WERI-Rb-1 (cell line): ENCODE measurements at regions not wholly inside any gene's neighbourhood (a gene's known extent, or its start where the extent isn't known, plus 50 kb on each side); places are given as distances from the start of the nearest gene placed in this dataset.

ENCODE experiments used
- DNase-seq: peaks from one replicate; pipeline ENCODE4 v3.0.0-alpha.2; 2020
- H3K27ac ChIP-seq: fragments of 250-450 bp; sonication (Bioruptor Pico); 2 replicates; pipeline ENCODE4 v1.5.1; 2020; ENCODE audit warnings: mild to moderate bottlenecking, moderate library complexity
- H3K27me3 ChIP-seq: fragments of 250-450 bp; sonication (Bioruptor Pico); 2 replicates; pipeline ENCODE4 v1.5.1; 2021; ENCODE audit warnings: mild to moderate bottlenecking, low read depth, moderate library complexity; ENCODE audit not compliant: insufficient read depth, severe bottlenecking
- H3K36me3 ChIP-seq: fragments of 250-450 bp; sonication (Bioruptor Pico); 2 replicates; pipeline ENCODE4 v1.5.1; 2020; ENCODE audit warnings: mild to moderate bottlenecking, moderate library complexity
- H3K4me3 ChIP-seq: 2 replicates; pipeline ENCODE4 v1.5.1; 2011; ENCODE audit warnings: low read depth, mild to moderate bottlenecking, control low read depth, low read length
- H3K9me3 ChIP-seq: fragments of 250-450 bp; sonication (Bioruptor Pico); 2 replicates; pipeline ENCODE4 v1.5.1; 2021; ENCODE audit warnings: mild to moderate bottlenecking, moderate library complexity; ENCODE audit not compliant: severe bottlenecking
- TF ChIP-seq, protein P1 (sequence below): IDR thresholded peaks from 2 replicates; pipeline ENCODE4 v1.5.1; 2011; ENCODE audit warnings: low read depth, mild to moderate bottlenecking, control low read depth, inconsistent platforms, low read length

DNA sequence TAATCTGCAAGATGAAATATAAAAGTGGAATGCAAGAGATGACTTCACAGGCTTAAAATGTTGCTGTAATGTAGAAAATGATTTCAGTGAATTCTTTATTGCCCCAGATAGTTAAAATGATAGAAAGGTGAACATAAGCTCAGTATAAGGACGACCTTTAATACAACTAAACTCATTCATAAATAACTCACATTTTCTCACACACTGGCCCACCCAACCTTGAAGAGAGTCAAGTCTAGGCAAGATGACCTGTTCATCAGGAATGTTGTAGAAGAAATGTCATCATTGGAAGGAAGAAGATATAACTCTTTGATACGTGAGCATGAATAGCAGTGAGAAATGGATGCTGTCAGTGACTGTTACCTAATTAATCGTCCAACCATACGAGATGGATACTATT lies 111.1 kb upstream of the SASH1 start:
- H3K4me3 ChIP-seq = no peak overlapping the region
- TF ChIP-seq, protein P1, sequence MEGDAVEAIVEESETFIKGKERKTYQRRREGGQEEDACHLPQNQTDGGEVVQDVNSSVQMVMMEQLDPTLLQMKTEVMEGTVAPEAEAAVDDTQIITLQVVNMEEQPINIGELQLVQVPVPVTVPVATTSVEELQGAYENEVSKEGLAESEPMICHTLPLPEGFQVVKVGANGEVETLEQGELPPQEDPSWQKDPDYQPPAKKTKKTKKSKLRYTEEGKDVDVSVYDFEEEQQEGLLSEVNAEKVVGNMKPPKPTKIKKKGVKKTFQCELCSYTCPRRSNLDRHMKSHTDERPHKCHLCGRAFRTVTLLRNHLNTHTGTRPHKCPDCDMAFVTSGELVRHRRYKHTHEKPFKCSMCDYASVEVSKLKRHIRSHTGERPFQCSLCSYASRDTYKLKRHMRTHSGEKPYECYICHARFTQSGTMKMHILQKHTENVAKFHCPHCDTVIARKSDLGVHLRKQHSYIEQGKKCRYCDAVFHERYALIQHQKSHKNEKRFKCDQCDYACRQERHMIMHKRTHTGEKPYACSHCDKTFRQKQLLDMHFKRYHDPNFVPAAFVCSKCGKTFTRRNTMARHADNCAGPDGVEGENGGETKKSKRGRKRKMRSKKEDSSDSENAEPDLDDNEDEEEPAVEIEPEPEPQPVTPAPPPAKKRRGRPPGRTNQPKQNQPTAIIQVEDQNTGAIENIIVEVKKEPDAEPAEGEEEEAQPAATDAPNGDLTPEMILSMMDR = no peak
- no peak for DNase-seq
- no peaks in the 10 kb centered on the region for H3K27me3 ChIP-seq
- H3K27ac ChIP-seq = no peak overlapping the region
- H3K36me3 ChIP-seq = no peaks in the 10 kb centered on the region
- H3K9me3 ChIP-seq = no peaks in the 10 kb centered on the region

GRCh38 chr6:148235446-148235845 lies 107.2 kb upstream of the SASH1 start:
- Histone ChIP-seq H3K36me3 (no peaks in the 10 kb centered on the region), H3K27ac (no peak overlapping the region), H3K4me3 (no peak overlapping the region), H3K27me3 (no peaks in the 10 kb centered on the region), H3K9me3 (no peaks in the 10 kb centered on the region)
- no peak for DNase-seq
- TF ChIP-seq, protein P1 = no peak

GRCh38 chr6:148238713-148239112 lies 103.9 kb upstream of the SASH1 start:
- DNase-seq = no peak
- TF ChIP-seq, protein P1 = no peak
- Histone ChIP-seq H3K9me3 (no peaks in the 10 kb centered on the region), H3K36me3 (no peaks in the 10 kb centered on the region), H3K4me3 (no peak overlapping the region), H3K27me3 (no peaks in the 10 kb centered on the region), H3K27ac (no peak overlapping the region)

DNA sequence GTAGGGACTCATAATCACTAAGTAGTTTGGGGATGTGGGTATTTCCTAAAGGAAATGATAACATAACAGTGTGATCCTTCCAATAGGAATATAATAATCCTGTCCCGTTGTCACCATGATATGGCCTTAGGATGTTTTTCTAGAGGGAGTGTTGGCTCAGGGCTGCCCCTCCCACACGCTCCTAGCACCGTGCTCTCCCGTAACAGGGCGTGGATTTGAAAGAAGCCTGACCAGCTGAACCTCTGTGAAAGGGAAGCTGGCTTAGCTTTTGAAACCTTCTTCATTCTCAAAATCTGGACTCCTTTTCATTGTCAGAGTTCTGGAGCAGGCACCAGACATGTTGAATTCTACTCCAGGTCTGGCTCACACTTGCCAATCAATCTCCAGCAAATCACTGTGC lies 103.4 kb upstream of the SASH1 start:
- H3K27me3 ChIP-seq = no peaks in the 10 kb centered on the region
- H3K27ac ChIP-seq = no peak overlapping the region
- H3K9me3 ChIP-seq = no peaks in the 10 kb centered on the region
- H3K36me3 ChIP-seq = no peaks in the 10 kb centered on the region
- DNase-seq = no peak
- no peak overlapping the region for H3K4me3 ChIP-seq
- TF ChIP-seq, protein P1 = no peak

DNA sequence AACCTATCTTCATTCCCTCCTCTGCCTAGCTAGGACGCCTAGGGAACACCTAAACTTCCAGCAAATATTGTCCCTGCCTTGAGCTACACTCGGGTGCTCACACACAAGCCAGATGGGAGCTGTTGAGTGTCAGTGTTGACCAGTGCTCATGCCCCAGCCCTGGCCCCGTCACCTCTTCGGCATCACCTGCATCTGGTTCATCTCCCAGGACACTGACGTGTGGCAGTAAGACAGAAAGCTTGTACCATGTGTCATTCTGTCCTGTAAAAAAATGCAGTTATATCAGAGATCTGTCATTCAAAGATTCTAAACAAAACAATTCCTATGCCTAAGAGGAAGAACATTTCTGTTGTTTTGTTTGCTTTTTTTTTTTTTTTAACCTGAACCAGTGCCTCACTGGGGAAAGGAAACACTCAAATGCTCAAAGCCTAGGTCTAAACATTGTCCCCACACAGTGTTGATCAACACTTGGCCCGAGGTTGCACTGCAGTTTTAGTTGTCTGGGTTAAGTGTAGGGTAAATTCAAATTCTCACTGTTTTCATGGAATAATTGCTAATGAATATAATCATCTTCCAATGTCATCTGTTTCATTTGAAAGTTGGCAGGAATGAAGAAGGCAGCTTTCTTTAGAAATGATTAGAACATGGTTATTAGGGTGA lies 102.7 kb upstream of the SASH1 start:
- Histone ChIP-seq H3K9me3 (no peaks in the 10 kb centered on the region), H3K27ac (no peak overlapping the region), H3K36me3 (no peaks in the 10 kb centered on the region), H3K4me3 (no peak overlapping the region), H3K27me3 (no peaks in the 10 kb centered on the region)
- no peak for DNase-seq
- TF ChIP-seq, protein P1 = no peak

GRCh38 chr6:148240461-148240840 lies 102.2 kb upstream of the SASH1 start:
- no peak overlapping the region for H3K27ac ChIP-seq
- H3K36me3 ChIP-seq = no peaks in the 10 kb centered on the region
- no peak for DNase-seq
- no peaks in the 10 kb centered on the region for H3K27me3 ChIP-seq
- no peak overlapping the region for H3K4me3 ChIP-seq
- TF ChIP-seq, protein P1 = no peak
- no peaks in the 10 kb centered on the region for H3K9me3 ChIP-seq
